ENCODE measurements at regions not wholly inside any gene's neighbourhood (a gene's known extent, or its start where the extent isn't known, plus 50 kb on each side); places are given as distances from the start of the nearest gene placed in this dataset.

GRCh38 chr3:72411843-72412242 is 436.4 kb downstream of the SHQ1 start:
- Histone ChIP-seq H3K4me3 (ENCODE audit: low read length in 2 of 2) (no peak overlapping the region), H3K4me1 (ENCODE audit: insufficient read depth, low read length) (peaks cover 68% of the 10 kb centered on the region), H3K36me3 (ENCODE audit: insufficient read depth, low read length) (no peaks in the 10 kb centered on the region), H3K27ac (ENCODE audit: low read depth, low read length) (no peak overlapping the region), H3K9me3 (ENCODE audit: control insufficient read depth in 1 of 2, low read length in 2 of 2) (no peaks in the 10 kb centered on the region), H3K27me3 (ENCODE audit: insufficient read depth, low read length) (no peaks in the 10 kb centered on the region)
- no peak for DNase-seq
- peaks cover 0 to 2% (median 0%) of the 10 kb centered on the region in 8 donors for H3K9me3 Mint-ChIP-seq
- peak overlapping the region in 2 of 8 donors; percentile 29 for H3K4me3 Mint-ChIP-seq
- no peaks in the 10 kb centered on the region for H3K27me3 Mint-ChIP-seq
- H3K27ac Mint-ChIP-seq, result no peak overlapping the region
- intact Hi-C loops (cut with micrococcal nuclease), result no loop called here
- ChIA-PET POLR2A (ENCODE audit: partially characterized antibody) (no interaction called here), CTCF (ENCODE audit: partially characterized antibody) (interaction anchor here (1.4 kb wide), 1 partner anchor 11 kb away, joined by 4 read pairs; no protein-coding TSS in a partner anchor)
- H3K36me3 Mint-ChIP-seq, result peaks cover 0 to 2% of the 10 kb centered on the region in 2 donors
- peaks cover 59 to 90% (median 74%) of the 10 kb centered on the region in 4 donors for H3K4me1 Mint-ChIP-seq

GRCh38 chr3:72411126-72411525 is 437.1 kb downstream of the SHQ1 start:
- no peak for DNase-seq
- H3K27me3 Mint-ChIP-seq, result no peaks in the 10 kb centered on the region
- intact Hi-C loops (cut with micrococcal nuclease), result no loop called here
- Histone ChIP-seq H3K27ac (ENCODE audit: low read depth, low read length) (no peak overlapping the region), H3K4me1 (ENCODE audit: insufficient read depth, low read length) (peaks cover 73% of the 10 kb centered on the region), H3K36me3 (ENCODE audit: insufficient read depth, low read length) (no peaks in the 10 kb centered on the region), H3K9me3 (ENCODE audit: control insufficient read depth in 1 of 2, low read length in 2 of 2) (no peaks in the 10 kb centered on the region), H3K4me3 (ENCODE audit: low read length in 2 of 2) (no peak overlapping the region), H3K27me3 (ENCODE audit: insufficient read depth, low read length) (no peaks in the 10 kb centered on the region)
- peak overlapping the region in 3 of 8 donors; percentile 1 to 35 (median 19) for H3K4me3 Mint-ChIP-seq
- peaks cover 0 to 2% of the 10 kb centered on the region in 2 donors for H3K36me3 Mint-ChIP-seq
- CTCF ChIA-PET (ENCODE audit: partially characterized antibody), result no interaction called here
- H3K9me3 Mint-ChIP-seq, result peaks cover 0 to 2% (median 0%) of the 10 kb centered on the region in 8 donors
- H3K27ac Mint-ChIP-seq, result no peak overlapping the region
- POLR2A ChIA-PET (ENCODE audit: partially characterized antibody), result no interaction called here
- peaks cover 61 to 90% (median 76%) of the 10 kb centered on the region in 4 donors for H3K4me1 Mint-ChIP-seq

- H3K9me3 Mint-ChIP-seq, result peaks cover 0 to 2% (median 0%) of the 10 kb centered on the region in 8 donors
- H3K27me3 ChIP-seq (ENCODE audit: insufficient read depth, low read length), result no peaks in the 10 kb centered on the region
- no peak for DNase-seq
- no peak overlapping the region for H3K27ac ChIP-seq (ENCODE audit: low read depth, low read length)
- intact Hi-C loops (cut with micrococcal nuclease), result no loop called here
- H3K36me3 ChIP-seq (ENCODE audit: insufficient read depth, low read length), result no peaks in the 10 kb centered on the region
- H3K4me3 ChIP-seq (ENCODE audit: low read length in 2 of 2), result no peak overlapping the region
- H3K36me3 Mint-ChIP-seq, result peaks cover 0 to 2% of the 10 kb centered on the region in 2 donors
- POLR2A ChIA-PET (ENCODE audit: partially characterized antibody), result no interaction called here
- H3K4me1 ChIP-seq (ENCODE audit: insufficient read depth, low read length), result peaks cover 79% of the 10 kb centered on the region
- H3K27ac Mint-ChIP-seq, result peak overlapping the region in 1 of 7 donors; percentile 75
- H3K4me3 Mint-ChIP-seq, result peak overlapping the region in 1 of 8 donors; percentile 29
- no peaks in the 10 kb centered on the region for H3K27me3 Mint-ChIP-seq
- H3K9me3 ChIP-seq (ENCODE audit: control insufficient read depth in 1 of 2, low read length in 2 of 2), result no peaks in the 10 kb centered on the region
- H3K4me1 Mint-ChIP-seq, result peaks cover 71 to 91% (median 80%) of the 10 kb centered on the region in 4 donors
- CTCF ChIA-PET (ENCODE audit: partially characterized antibody), result interaction anchor here (1.5 kb wide), 1 partner anchor 413 kb away, joined by 5 read pairs; no protein-coding TSS in a partner anchor
Measured at GRCh38 chr3:72408983-72409779, 439.1 kb downstream of the SHQ1 start.

GRCh38 chr3:72407766-72408165 is 440.5 kb downstream of the SHQ1 start:
- H3K27ac Mint-ChIP-seq, result no peak overlapping the region
- intact Hi-C loops (cut with micrococcal nuclease), result no loop called here
- H3K4me1 ChIP-seq (ENCODE audit: insufficient read depth, low read length), result peaks cover 75% of the 10 kb centered on the region
- H3K4me1 Mint-ChIP-seq, result peaks cover 75 to 95% (median 84%) of the 10 kb centered on the region in 4 donors
- no peaks in the 10 kb centered on the region for H3K36me3 ChIP-seq (ENCODE audit: insufficient read depth, low read length)
- H3K36me3 Mint-ChIP-seq, result no peaks in the 10 kb centered on the region
- H3K4me3 ChIP-seq (ENCODE audit: low read length in 2 of 2), result no peak overlapping the region
- POLR2A ChIA-PET (ENCODE audit: partially characterized antibody), result no interaction called here
- H3K27me3 ChIP-seq (ENCODE audit: insufficient read depth, low read length), result no peaks in the 10 kb centered on the region
- no peaks in the 10 kb centered on the region for H3K9me3 ChIP-seq (ENCODE audit: control insufficient read depth in 1 of 2, low read length in 2 of 2)
- no peaks in the 10 kb centered on the region for H3K27me3 Mint-ChIP-seq
- CTCF ChIA-PET (ENCODE audit: partially characterized antibody), result no interaction called here
- no peak for DNase-seq
- H3K4me3 Mint-ChIP-seq, result peak overlapping the region in 1 of 8 donors; percentile 3
- H3K9me3 Mint-ChIP-seq, result no peaks in the 10 kb centered on the region
- H3K27ac ChIP-seq (ENCODE audit: low read depth, low read length), result no peak overlapping the region

GRCh38 chr3:72405943-72406566 is 442.2 kb downstream of the SHQ1 start:
- no peaks in the 10 kb centered on the region for H3K27me3 Mint-ChIP-seq
- intact Hi-C loops (cut with micrococcal nuclease), result no loop called here
- no peaks in the 10 kb centered on the region for H3K36me3 Mint-ChIP-seq
- peaks cover 64 to 92% (median 78%) of the 10 kb centered on the region in 4 donors for H3K4me1 Mint-ChIP-seq
- ChIA-PET CTCF (ENCODE audit: partially characterized antibody) (no interaction called here), POLR2A (ENCODE audit: partially characterized antibody) (interaction anchor here (1.1 kb wide), 1 partner anchor 41 kb away, joined by 3 read pairs; no protein-coding TSS in a partner anchor)
- H3K36me3 ChIP-seq (ENCODE audit: insufficient read depth, low read length), result no peaks in the 10 kb centered on the region
- no peaks in the 10 kb centered on the region for H3K9me3 ChIP-seq (ENCODE audit: control insufficient read depth in 1 of 2, low read length in 2 of 2)
- H3K27ac ChIP-seq (ENCODE audit: low read depth, low read length), result no peak overlapping the region
- no peaks in the 10 kb centered on the region for H3K27me3 ChIP-seq (ENCODE audit: insufficient read depth, low read length)
- H3K9me3 Mint-ChIP-seq, result no peaks in the 10 kb centered on the region
- peak overlapping the region in 1 of 7 donors; percentile 57 for H3K27ac Mint-ChIP-seq
- DNase-seq, result no peak
- peaks cover 68% of the 10 kb centered on the region for H3K4me1 ChIP-seq (ENCODE audit: insufficient read depth, low read length)
- peak overlapping the region in 2 of 8 donors; percentile 2 to 13 for H3K4me3 Mint-ChIP-seq
- H3K4me3 ChIP-seq (ENCODE audit: low read length in 2 of 2), result no peak overlapping the region

- POLR2A ChIA-PET (ENCODE audit: partially characterized antibody), result no interaction called here
Measured at GRCh38 chr3:72401005-72401545, 447.2 kb downstream of the SHQ1 start.

GRCh38 chr3:72398781-72399180 is 449.5 kb downstream of the SHQ1 start:
- Histone ChIP-seq H3K4me3 (ENCODE audit: low read length in 2 of 2) (no peak overlapping the region), H3K27ac (ENCODE audit: low read depth, low read length) (no peak overlapping the region), H3K36me3 (ENCODE audit: insufficient read depth, low read length) (no peaks in the 10 kb centered on the region), H3K27me3 (ENCODE audit: insufficient read depth, low read length) (no peaks in the 10 kb centered on the region), H3K9me3 (ENCODE audit: control insufficient read depth in 1 of 2, low read length in 2 of 2) (no peaks in the 10 kb centered on the region), H3K4me1 (ENCODE audit: insufficient read depth, low read length) (peaks cover 49% of the 10 kb centered on the region)
- Mint-ChIP-seq H3K36me3 (peaks cover 2 to 3% of the 10 kb centered on the region in 2 donors), H3K9me3 (peaks cover 0 to 1% (median 0%) of the 10 kb centered on the region in 8 donors), H3K4me3 (peak overlapping the region in 1 of 8 donors; percentile 7), H3K27ac (no peak overlapping the region), H3K4me1 (peaks cover 43 to 86% (median 68%) of the 10 kb centered on the region in 4 donors), H3K27me3 (no peaks in the 10 kb centered on the region)
- intact Hi-C loops (cut with micrococcal nuclease), result no loop called here
- CTCF ChIA-PET (ENCODE audit: partially characterized antibody), result no interaction called here
- no peak for DNase-seq
- POLR2A ChIA-PET (ENCODE audit: partially characterized antibody), result no interaction called here

More at GRCh38 chr3:72401005-72401545, 447.2 kb downstream of the SHQ1 start:
- H3K4me3 Mint-ChIP-seq, result no peak overlapping the region
- CTCF ChIA-PET (ENCODE audit: partially characterized antibody), result interaction anchor here (1.0 to 1.4 kb wide), 2 partner anchors 11 to 27 kb away, joined by 3 to 4 read pairs; no protein-coding TSS in a partner anchor
- no peaks in the 10 kb centered on the region for H3K27me3 Mint-ChIP-seq
- Histone ChIP-seq H3K9me3 (ENCODE audit: control insufficient read depth in 1 of 2, low read length in 2 of 2) (no peaks in the 10 kb centered on the region), H3K36me3 (ENCODE audit: insufficient read depth, low read length) (no peaks in the 10 kb centered on the region), H3K4me1 (ENCODE audit: insufficient read depth, low read length) (peaks cover 53% of the 10 kb centered on the region), H3K4me3 (ENCODE audit: low read length in 2 of 2) (no peak overlapping the region), H3K27me3 (ENCODE audit: insufficient read depth, low read length) (no peaks in the 10 kb centered on the region), H3K27ac (ENCODE audit: low read depth, low read length) (no peak overlapping the region)
- peaks cover 2 to 3% of the 10 kb centered on the region in 2 donors for H3K36me3 Mint-ChIP-seq
- peaks cover 55 to 93% (median 70%) of the 10 kb centered on the region in 4 donors for H3K4me1 Mint-ChIP-seq
- H3K27ac Mint-ChIP-seq, result no peak overlapping the region
- intact Hi-C loops (cut with micrococcal nuclease), result no loop called here
- peaks cover 0 to 1% (median 0%) of the 10 kb centered on the region in 8 donors for H3K9me3 Mint-ChIP-seq
- DNase-seq, result no peak

Measured in CD4-positive, alpha-beta memory T cell (primary cell).